ENCODE measurements at regions not wholly inside any gene's neighbourhood (a gene's known extent, or its start where the extent isn't known, plus 50 kb on each side); places are given as distances from the start of the nearest gene placed in this dataset.
"Not testable (repeated sequence)": the region's sequence is repeated elsewhere in the genome, so short reads cannot be mapped to it uniquely, and the experiment has no call there.

DNA sequence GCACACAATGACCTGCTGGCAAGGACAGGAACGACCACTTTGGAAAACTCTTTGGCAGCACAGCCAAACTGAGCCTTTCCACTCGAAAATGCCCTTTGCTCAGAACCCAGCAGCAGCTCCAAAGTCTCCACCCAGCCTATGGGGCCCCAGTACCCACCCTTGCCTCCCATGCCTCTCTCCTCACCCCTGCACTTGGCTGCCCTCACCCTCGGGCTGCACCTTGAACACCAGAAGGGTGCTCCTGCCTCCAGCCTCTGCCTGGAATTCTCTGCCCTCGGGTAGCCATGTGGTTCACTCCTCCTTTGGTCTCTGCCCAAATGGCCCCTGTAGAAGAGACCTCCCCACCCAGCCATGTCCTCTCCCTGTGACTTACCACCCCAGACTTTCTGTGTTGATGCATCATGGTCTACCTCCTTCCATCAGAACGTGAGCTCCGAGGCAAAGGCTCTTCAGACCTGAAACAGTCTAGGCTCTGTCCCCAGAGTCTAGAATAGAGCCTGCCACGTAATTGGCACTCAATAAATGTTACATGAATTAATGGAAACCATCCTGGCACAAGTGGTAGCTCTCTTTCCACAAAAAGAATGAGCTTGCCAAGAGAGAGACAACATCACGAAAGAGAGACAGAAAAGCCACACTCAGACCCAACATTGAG is 68.5 kb upstream of the METTL9 start:
- TF ChIP-seq, protein P1, sequence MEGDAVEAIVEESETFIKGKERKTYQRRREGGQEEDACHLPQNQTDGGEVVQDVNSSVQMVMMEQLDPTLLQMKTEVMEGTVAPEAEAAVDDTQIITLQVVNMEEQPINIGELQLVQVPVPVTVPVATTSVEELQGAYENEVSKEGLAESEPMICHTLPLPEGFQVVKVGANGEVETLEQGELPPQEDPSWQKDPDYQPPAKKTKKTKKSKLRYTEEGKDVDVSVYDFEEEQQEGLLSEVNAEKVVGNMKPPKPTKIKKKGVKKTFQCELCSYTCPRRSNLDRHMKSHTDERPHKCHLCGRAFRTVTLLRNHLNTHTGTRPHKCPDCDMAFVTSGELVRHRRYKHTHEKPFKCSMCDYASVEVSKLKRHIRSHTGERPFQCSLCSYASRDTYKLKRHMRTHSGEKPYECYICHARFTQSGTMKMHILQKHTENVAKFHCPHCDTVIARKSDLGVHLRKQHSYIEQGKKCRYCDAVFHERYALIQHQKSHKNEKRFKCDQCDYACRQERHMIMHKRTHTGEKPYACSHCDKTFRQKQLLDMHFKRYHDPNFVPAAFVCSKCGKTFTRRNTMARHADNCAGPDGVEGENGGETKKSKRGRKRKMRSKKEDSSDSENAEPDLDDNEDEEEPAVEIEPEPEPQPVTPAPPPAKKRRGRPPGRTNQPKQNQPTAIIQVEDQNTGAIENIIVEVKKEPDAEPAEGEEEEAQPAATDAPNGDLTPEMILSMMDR (IDR thresholded peaks at IDR 0.05): not testable (repeated sequence)
- TF ChIP-seq POLR2A (IDR thresholded peaks at IDR 0.05): not testable (repeated sequence)

All from Peyer's patch (tissue), 4 donors.